ENCODE measurements at regions not wholly inside any gene's neighbourhood (a gene's known extent, or its start where the extent isn't known, plus 50 kb on each side); places are given as distances from the start of the nearest gene placed in this dataset.

GRCh38 chr6:21907291-21907690 is 313.7 kb downstream of the SOX4 start:
- TF ChIP-seq EZH2phosphoT487 (IDR thresholded peaks at IDR 0.05; ENCODE audit: insufficient read depth, low read depth) (no peak), EZH2 (IDR thresholded peaks at IDR 0.05; ENCODE audit: insufficient read depth, poor library complexity, severe bottlenecking) (no peak)
